A204.1 (cell line): ENCODE measurements at regions not wholly inside any gene's neighbourhood (a gene's known extent, or its start where the extent isn't known, plus 50 kb on each side); places are given as distances from the start of the nearest gene placed in this dataset.
A peak's percentile ranks its signal among the peaks of the same experiment; 100 is the strongest.
"Not testable (repeated sequence)": the region's sequence is repeated elsewhere in the genome, so short reads cannot be mapped to it uniquely, and the experiment has no call there.

Experiments used
- FAIRE-seq: peaks from 2 replicates; lab custom pipeline; 2012; peaks lifted over from hg19 to GRCh38; lab: Jason Lieb, UNC

- not testable (repeated sequence) for FAIRE-seq
Measured at GRCh38 chr2:89960570-89960969, 1269.1 kb downstream of the RPIA start.

GRCh38 chr2:89968567-89968966, 1277.1 kb downstream of the RPIA start:
- not testable (repeated sequence) for FAIRE-seq

DNA sequence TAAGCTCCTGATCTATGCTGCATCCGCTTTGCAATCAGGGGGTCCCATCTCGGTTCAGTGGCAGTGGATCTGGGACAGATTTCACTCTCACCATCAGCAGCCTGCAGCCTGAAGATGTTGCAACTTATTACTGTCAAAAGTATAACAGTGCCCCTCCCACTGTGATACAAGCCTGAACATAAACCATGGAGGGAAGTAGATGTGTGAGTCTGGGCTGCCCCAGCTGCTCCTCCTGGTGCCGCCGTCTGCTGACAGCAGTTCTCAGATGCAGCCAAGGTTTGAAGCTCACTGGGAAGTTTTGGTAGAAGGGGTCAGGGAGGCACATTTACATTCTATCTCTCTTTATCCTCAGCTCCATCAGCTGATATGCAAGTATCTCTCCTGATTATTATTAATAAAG, 1277.7 kb downstream of the RPIA start:
- not testable (repeated sequence) for FAIRE-seq

DNA sequence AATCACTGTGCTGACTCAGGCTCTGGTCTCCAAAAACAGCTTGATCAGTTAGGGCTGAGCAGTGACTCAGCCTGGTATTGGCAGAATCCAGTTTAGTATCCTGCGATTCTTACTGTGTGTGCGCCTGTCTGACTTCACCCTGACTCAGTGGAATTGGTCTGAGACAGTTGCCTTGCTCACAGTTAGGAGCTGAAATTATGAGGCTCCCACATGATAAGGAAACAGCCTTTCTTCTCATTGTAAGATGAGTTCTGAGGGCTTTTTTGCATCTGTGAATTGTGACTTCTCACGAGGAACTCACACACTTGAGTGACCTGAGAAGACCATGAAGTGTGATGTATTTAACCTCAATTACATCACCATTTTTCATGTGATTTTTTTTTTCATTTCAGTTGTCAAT, 1282.4 kb downstream of the RPIA start:
- FAIRE-seq, result not testable (repeated sequence)

GRCh38 chr2:89979826-89980537, 1288.5 kb downstream of the RPIA start:
- FAIRE-seq, result not testable (repeated sequence)

- not testable (repeated sequence) for FAIRE-seq
Measured at GRCh38 chr2:89982246-89982645, 1290.8 kb downstream of the RPIA start.

- FAIRE-seq, result not testable (repeated sequence)
Measured at GRCh38 chr2:89985650-89986049, 1294.2 kb downstream of the RPIA start.

- not testable (repeated sequence) for FAIRE-seq
Measured at GRCh38 chr2:89986532-89986931, 1295.1 kb downstream of the RPIA start.

GRCh38 chr2:89996779-89997178, 1305.3 kb downstream of the RPIA start:
- FAIRE-seq, result not testable (repeated sequence)

- FAIRE-seq, result not testable (repeated sequence)
Measured at GRCh38 chr2:90004553-90004952, 1313.1 kb downstream of the RPIA start.

GRCh38 chr2:90010442-90011100, 1319.1 kb downstream of the RPIA start:
- not testable (repeated sequence) for FAIRE-seq

DNA sequence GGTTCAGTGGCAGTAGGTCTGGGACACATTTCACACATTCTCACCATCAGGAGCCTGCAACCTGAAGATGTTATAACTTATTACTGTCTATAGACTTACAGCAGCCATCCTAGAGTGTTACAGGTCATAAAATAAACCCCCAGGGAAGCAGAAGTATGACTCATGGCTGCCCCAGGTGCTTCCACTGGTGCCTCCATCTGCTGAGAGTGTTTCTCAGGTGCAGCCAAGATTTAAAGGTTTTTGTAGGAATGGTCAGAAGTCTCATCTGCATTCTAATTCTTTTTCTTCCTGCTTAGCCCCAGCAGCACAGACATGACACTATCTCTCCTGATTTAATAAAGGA, 1319.6 kb downstream of the RPIA start:
- not testable (repeated sequence) for FAIRE-seq

- FAIRE-seq, result not testable (repeated sequence)
Measured at GRCh38 chr2:90019908-90020307, 1328.4 kb downstream of the RPIA start.

DNA sequence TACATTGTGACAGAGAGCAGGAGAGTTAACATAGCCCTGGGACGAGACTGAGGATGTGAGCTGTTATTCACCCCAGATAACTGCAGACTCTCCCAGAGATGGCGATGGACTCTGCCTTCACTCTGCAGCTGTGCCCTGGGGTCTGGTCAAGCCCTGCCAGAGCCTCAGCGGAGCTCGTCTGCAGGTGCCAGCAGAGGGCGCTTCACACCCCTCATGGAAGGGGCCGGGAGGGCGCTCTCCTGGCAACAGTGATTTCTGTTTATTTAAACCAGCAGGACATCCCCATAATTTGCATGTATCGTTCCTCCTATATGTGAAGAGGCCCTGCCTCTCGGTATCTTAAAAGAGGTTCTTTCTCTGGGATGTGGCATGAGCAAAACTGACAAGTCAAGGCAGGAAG, 1329.8 kb downstream of the RPIA start:
- not testable (repeated sequence) for FAIRE-seq

DNA sequence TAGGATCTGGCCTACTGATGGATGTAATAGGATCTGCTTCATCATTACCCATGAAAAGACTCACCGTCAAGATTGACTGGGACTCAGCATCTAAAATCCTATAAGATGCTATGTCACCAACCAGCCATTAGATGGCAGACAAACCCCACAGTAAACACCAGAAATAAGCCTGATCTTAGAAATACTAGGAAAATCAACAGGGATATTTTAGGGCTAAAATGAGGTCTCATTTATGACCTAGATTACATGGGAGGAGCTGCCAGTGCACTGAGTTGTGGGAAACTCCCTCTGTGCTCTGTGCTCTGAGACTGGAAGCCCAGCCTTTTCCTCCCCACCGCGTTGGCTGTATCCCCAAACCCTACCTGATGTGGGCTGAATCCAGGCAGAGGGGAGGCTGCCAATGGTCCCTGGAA, 1335.8 kb downstream of the RPIA start:
- peak; percentile 98 for FAIRE-seq

DNA sequence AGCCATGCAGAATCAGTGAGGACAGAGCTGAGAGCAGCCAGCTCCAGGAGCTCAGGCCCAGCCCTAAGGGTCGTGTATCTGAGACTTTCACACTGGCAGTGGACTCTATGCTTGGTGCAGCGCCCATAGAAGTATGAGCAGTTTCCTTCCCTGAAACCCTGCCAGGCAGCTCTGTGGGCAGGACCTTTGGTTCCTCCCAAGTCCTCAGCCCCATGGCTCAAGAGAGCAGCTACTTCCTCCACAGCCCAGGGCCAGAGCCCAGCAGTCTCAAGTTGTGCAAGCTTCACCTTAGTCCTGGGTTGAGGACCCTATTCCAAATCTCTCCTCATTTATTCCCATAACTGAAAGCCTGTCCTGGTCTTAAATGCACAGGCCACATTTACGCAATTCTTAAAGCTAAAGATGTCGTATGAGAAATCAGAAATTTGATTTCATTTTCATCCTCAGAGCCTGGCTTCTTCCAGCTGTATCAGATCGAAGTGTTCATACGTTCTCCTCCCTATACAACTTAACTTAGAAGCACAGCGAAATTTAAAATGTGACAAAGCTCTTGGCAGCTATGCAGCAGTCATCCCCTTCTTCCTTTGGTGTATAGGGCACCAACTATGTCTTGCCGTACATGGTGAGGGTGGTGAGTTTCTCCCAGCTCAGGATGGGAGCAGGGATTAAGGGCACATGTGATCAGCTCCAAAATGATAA, 1337.1 kb downstream of the RPIA start:
- not testable (repeated sequence) for FAIRE-seq

DNA sequence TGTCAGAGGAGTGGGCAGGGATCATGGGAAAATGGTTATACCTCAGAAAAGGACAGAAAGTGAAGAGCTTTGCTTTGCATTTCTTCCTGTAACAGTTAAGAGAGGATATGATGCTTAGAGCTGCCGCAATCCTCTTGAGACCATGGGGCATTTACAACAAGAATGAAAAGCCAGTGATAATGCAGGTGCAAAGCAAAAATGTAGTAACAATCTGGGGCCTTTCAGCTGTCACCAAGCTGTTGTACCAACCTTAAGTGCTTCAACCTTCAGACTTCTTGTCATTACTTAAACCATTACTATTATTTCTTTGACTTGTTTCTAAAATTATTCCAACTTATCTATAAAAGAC, 1337.6 kb downstream of the RPIA start:
- FAIRE-seq, result not testable (repeated sequence)

- FAIRE-seq, result not testable (repeated sequence)
Measured at GRCh38 chr2:90032269-90032668, 1340.8 kb downstream of the RPIA start.

GRCh38 chr2:90036335-90036734, 1344.9 kb downstream of the RPIA start:
- FAIRE-seq, result not testable (repeated sequence)

DNA sequence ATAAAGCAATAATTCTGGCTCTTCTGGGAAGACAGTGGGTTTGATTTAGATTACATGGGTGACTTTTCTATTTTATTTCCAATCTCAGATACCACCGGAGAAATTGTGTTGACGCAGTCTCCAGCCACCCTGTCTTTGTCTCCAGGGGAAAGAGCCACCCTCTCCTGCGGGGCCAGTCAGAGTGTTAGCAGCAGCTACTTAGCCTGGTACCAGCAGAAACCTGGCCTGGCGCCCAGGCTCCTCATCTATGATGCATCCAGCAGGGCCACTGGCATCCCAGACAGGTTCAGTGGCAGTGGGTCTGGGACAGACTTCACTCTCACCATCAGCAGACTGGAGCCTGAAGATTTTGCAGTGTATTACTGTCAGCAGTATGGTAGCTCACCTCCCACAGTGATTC, 1347.6 kb downstream of the RPIA start:
- FAIRE-seq, result not testable (repeated sequence)

- FAIRE-seq, result not testable (repeated sequence)
Measured at GRCh38 chr2:90047776-90048175, 1356.3 kb downstream of the RPIA start.

DNA sequence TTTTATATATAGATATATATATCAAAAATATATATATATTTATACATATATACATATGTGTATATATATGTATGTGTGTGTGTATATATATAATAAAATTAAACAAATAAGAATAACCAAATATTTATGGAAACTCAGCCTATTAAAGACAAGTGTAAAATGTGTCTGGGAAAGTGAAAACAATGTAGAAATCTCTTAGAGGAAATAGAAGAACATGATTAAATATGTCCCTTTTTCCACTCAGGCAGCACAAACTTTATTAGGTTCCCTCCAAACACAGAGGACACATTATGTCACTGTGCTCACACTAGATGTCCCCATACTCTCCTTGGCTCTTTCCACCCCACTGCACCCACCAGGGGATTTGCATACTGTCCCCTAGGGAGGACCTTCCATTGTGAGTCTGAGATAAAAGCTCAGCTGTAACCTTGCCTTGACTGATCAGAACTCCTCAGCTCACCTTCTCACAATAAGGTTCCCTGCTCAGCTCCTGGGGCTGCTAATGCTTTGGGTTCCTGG, 1360.7 kb downstream of the RPIA start:
- peak; percentile 95 for FAIRE-seq

DNA sequence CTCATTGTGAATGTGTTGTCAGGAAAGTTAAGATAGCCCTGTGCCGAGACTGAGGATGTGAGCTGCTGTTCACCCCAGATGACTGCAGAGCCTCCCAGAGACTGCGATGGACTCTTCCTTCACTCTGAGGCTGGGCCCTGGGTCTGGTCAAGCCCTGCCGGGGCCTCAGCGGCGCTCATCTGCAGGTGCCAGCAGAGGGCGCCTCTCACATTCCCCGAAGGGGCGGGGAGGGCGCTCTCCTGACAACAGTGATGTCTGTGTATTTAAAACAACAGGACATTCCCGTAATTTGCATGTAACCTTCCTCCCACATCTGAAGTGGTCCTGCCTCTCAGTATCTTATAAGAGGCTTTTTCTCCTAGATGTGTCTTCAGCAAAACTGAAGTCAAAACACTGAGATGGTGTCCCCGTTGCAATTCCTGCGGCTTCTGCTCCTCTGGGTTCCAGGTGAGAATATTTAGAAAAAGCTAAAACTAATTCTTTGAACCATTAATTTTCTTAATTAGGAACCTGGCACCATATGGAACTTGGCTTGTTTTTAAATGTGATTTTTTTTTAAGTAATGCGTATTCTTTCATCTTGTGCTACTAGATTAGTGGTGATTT, 1377.9 kb downstream of the RPIA start:
- FAIRE-seq, result no peak
